Mucosa of rectum (tissue), 2 donors: ENCODE measurements at regions not wholly inside any gene's neighbourhood (a gene's known extent, or its start where the extent isn't known, plus 50 kb on each side); places are given as distances from the start of the nearest gene placed in this dataset.

Experiments used
- H3K27ac ChIP-seq, 2 donors: one replicate each; pipeline ENCODE4 v1.7.0; 2013; ENCODE audit warnings: inconsistent platforms in 2 of 2, low read depth in 2 of 2, low read length in 2 of 2
- H3K27me3 ChIP-seq, 2 donors: one replicate each; pipeline ENCODE4 v1.7.0; 2013; ENCODE audit warnings: low read length in 2 of 2; ENCODE audit not compliant: control insufficient read depth in 2 of 2, insufficient read depth in 2 of 2
- H3K36me3 ChIP-seq, 2 donors: one replicate each; pipeline ENCODE4 v1.7.0; 2013; ENCODE audit warnings: low read length in 2 of 2; ENCODE audit not compliant: control insufficient read depth in 2 of 2, insufficient read depth in 2 of 2
- H3K4me1 ChIP-seq, 2 donors: one replicate each; pipeline ENCODE4 v1.7.0; 2013; ENCODE audit warnings: low read length in 2 of 2, mild to moderate bottlenecking in 1 of 2; ENCODE audit not compliant: control insufficient read depth in 2 of 2, insufficient read depth in 2 of 2
- H3K4me3 ChIP-seq, 2 donors: one replicate each; pipeline ENCODE4 v1.7.0; 2013; ENCODE audit warnings: low read length in 2 of 2
- H3K9ac ChIP-seq, 2 donors: one replicate each; pipeline ENCODE4 v1.7.0; 2013; ENCODE audit warnings: low read length in 2 of 2, low read depth in 1 of 2, mild to moderate bottlenecking in 1 of 2
- H3K9me3 ChIP-seq, 2 donors: one replicate each; pipeline ENCODE4 v1.7.0; 2013; ENCODE audit warnings: low read length in 2 of 2; ENCODE audit not compliant: control insufficient read depth in 2 of 2
- donor health status: healthy.
- donor health status: Normal muscosa, but diverticular disease.

- Histone ChIP-seq H3K4me3 (no peak overlapping the region), H3K4me1 (peaks cover 4% of the 10 kb centered on the region in 2 donors), H3K27me3 (no peaks in the 10 kb centered on the region), H3K27ac (no peak overlapping the region), H3K9me3 (no peaks in the 10 kb centered on the region), H3K9ac (no peak overlapping the region), H3K36me3 (no peaks in the 10 kb centered on the region)
Observed at GRCh38 chr14:66365388-66365787, 120.8 kb upstream of the CCDC196 start.

GRCh38 chr14:66369157-66369697 lies 116.9 kb upstream of the CCDC196 start:
- H3K4me3 ChIP-seq = no peak overlapping the region
- H3K27ac ChIP-seq = no peak overlapping the region
- peaks cover 0 to 2% of the 10 kb centered on the region in 2 donors for H3K9me3 ChIP-seq
- H3K4me1 ChIP-seq = peaks cover 0 to 4% of the 10 kb centered on the region in 2 donors
- H3K9ac ChIP-seq = no peak overlapping the region
- H3K36me3 ChIP-seq = no peaks in the 10 kb centered on the region
- H3K27me3 ChIP-seq = no peaks in the 10 kb centered on the region

GRCh38 chr14:66371776-66372175 lies 114.4 kb upstream of the CCDC196 start:
- no peak overlapping the region for H3K27ac ChIP-seq
- no peaks in the 10 kb centered on the region for H3K27me3 ChIP-seq
- no peak overlapping the region for H3K9ac ChIP-seq
- no peaks in the 10 kb centered on the region for H3K36me3 ChIP-seq
- peaks cover 0 to 2% of the 10 kb centered on the region in 2 donors for H3K9me3 ChIP-seq
- H3K4me3 ChIP-seq = no peak overlapping the region
- peaks cover 0 to 4% of the 10 kb centered on the region in 2 donors for H3K4me1 ChIP-seq

GRCh38 chr14:66375046-66375964 lies 110.9 kb upstream of the CCDC196 start:
- Histone ChIP-seq H3K4me1 (no peaks in the 10 kb centered on the region), H3K4me3 (no peak overlapping the region), H3K27ac (no peak overlapping the region)

GRCh38 chr14:66377574-66377973 lies 108.6 kb upstream of the CCDC196 start:
- Histone ChIP-seq H3K9me3 (peaks cover 0 to 1% of the 10 kb centered on the region in 2 donors), H3K27me3 (no peaks in the 10 kb centered on the region), H3K4me1 (no peaks in the 10 kb centered on the region), H3K9ac (no peak overlapping the region), H3K27ac (no peak overlapping the region), H3K36me3 (no peaks in the 10 kb centered on the region), H3K4me3 (no peak overlapping the region)

More at GRCh38 chr14:66375046-66375964, 110.9 kb upstream of the CCDC196 start:
- no peaks in the 10 kb centered on the region for H3K27me3 ChIP-seq
- peaks cover 0 to 2% of the 10 kb centered on the region in 2 donors for H3K9me3 ChIP-seq
- no peak overlapping the region for H3K9ac ChIP-seq
- H3K36me3 ChIP-seq = no peaks in the 10 kb centered on the region

GRCh38 chr14:66378712-66379505 lies 107.3 kb upstream of the CCDC196 start:
- no peaks in the 10 kb centered on the region for H3K9me3 ChIP-seq
- H3K27ac ChIP-seq = no peak overlapping the region
- no peaks in the 10 kb centered on the region for H3K27me3 ChIP-seq
- H3K9ac ChIP-seq = no peak overlapping the region
- no peaks in the 10 kb centered on the region for H3K36me3 ChIP-seq
- no peaks in the 10 kb centered on the region for H3K4me1 ChIP-seq
- no peak overlapping the region for H3K4me3 ChIP-seq

- Histone ChIP-seq H3K9me3 (no peaks in the 10 kb centered on the region), H3K27ac (no peak overlapping the region), H3K27me3 (no peaks in the 10 kb centered on the region), H3K4me3 (no peak overlapping the region), H3K36me3 (no peaks in the 10 kb centered on the region), H3K9ac (no peak overlapping the region), H3K4me1 (no peaks in the 10 kb centered on the region)
Observed at GRCh38 chr14:66380143-66380542, 106.0 kb upstream of the CCDC196 start.

GRCh38 chr14:66381755-66382154 lies 104.4 kb upstream of the CCDC196 start:
- H3K27me3 ChIP-seq = no peaks in the 10 kb centered on the region
- H3K4me1 ChIP-seq = no peaks in the 10 kb centered on the region
- no peak overlapping the region for H3K27ac ChIP-seq
- no peaks in the 10 kb centered on the region for H3K9me3 ChIP-seq
- no peak overlapping the region for H3K4me3 ChIP-seq
- no peaks in the 10 kb centered on the region for H3K36me3 ChIP-seq
- no peak overlapping the region for H3K9ac ChIP-seq

- no peak overlapping the region for H3K4me3 ChIP-seq
- no peaks in the 10 kb centered on the region for H3K27me3 ChIP-seq
- no peak overlapping the region for H3K27ac ChIP-seq
- H3K9me3 ChIP-seq = no peaks in the 10 kb centered on the region
- H3K36me3 ChIP-seq = no peaks in the 10 kb centered on the region
- H3K9ac ChIP-seq = no peak overlapping the region
- H3K4me1 ChIP-seq = no peaks in the 10 kb centered on the region
Observed at GRCh38 chr14:66383257-66383656, 102.9 kb upstream of the CCDC196 start.

GRCh38 chr14:66383771-66384170 lies 102.4 kb upstream of the CCDC196 start:
- H3K4me1 ChIP-seq = no peaks in the 10 kb centered on the region
- no peaks in the 10 kb centered on the region for H3K27me3 ChIP-seq
- H3K27ac ChIP-seq = no peak overlapping the region

More at GRCh38 chr14:66383771-66384170, 102.4 kb upstream of the CCDC196 start:
- no peak overlapping the region for H3K4me3 ChIP-seq
- H3K9me3 ChIP-seq = no peaks in the 10 kb centered on the region
- H3K36me3 ChIP-seq = no peaks in the 10 kb centered on the region
- H3K9ac ChIP-seq = no peak overlapping the region
